ENCODE measurements at regions not wholly inside any gene's neighbourhood (a gene's known extent, or its start where the extent isn't known, plus 50 kb on each side); places are given as distances from the start of the nearest gene placed in this dataset.

DNA sequence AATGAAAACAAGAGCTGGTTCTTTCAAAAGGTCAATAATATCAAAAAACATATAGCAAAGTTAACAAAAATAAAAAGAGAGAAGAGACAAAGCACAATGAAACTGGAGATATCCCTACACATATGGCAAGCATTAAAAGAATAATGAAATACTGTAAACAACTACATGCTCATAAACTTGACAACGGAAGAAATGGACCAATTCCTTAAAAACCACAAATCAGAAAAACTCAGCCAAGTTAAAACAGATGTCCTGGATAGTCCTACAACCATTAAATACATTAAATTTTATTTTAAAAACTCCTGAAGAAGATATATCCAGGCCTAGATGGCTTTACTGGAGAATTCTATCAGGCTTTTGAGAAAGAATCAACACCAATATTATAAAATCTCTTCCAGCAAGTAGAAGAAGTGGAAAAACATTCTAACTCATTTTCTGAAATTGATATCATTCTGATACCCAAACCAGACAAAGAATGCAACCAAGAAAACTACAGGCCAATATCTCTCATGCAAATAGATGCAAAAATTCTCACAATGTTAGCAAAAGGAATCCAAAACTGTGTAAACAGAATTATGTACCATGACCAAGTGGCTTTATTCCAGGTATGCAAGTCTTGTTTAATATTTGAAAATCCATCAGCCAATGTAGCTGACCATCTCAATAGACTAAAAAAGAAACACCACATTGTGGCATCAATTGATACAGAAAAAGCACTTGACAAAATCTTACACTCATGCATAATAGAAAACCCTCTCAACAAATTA, 56.1 kb upstream of the LRRC7 start:
- H3K27me3 ChIP-seq (ENCODE audit: insufficient read depth in 3 of 3, low read length in 2 of 3) = no peaks in the 10 kb centered on the region
- no peaks in the 10 kb centered on the region for H3K4me1 ChIP-seq
- DNase-seq (no peak), ATAC-seq (no peak)
- H3K36me3 ChIP-seq (ENCODE audit: insufficient read depth in 1 of 2, low read depth in 1 of 2) = no peaks in the 10 kb centered on the region
- WGBS, 3 donors = 26 to 39% (median 36%) methylated on average over 1 of the region's 1 CpG
- no peaks in the 10 kb centered on the region for H3K9me3 ChIP-seq
- no peak overlapping the region for H3K27ac ChIP-seq
- no peak overlapping the region for H3K4me3 ChIP-seq
- no peak for TF ChIP-seq CTCF (IDR thresholded peaks at IDR 0.05)
- intact Hi-C loops (cut with DNase I) = no loop called here

GRCh38 chr1:69513601-69514000, 54.1 kb upstream of the LRRC7 start:
- no peak for TF ChIP-seq CTCF (IDR thresholded peaks at IDR 0.05)
- H3K4me1 ChIP-seq = no peaks in the 10 kb centered on the region
- ATAC-seq (no peak), DNase-seq (no peak)
- no peaks in the 10 kb centered on the region for H3K27me3 ChIP-seq (ENCODE audit: insufficient read depth in 3 of 3, low read length in 2 of 3)
- H3K9me3 ChIP-seq = no peaks in the 10 kb centered on the region
- H3K27ac ChIP-seq = no peak overlapping the region
- no peaks in the 10 kb centered on the region for H3K36me3 ChIP-seq (ENCODE audit: insufficient read depth in 1 of 2, low read depth in 1 of 2)
- no peak overlapping the region for H3K4me3 ChIP-seq
- intact Hi-C loops (cut with DNase I) = no loop called here

All from psoas muscle (tissue), 7 donors.